Spinal cord (tissue), 9 donors: ENCODE measurements at regions not wholly inside any gene's neighbourhood (a gene's known extent, or its start where the extent isn't known, plus 50 kb on each side); places are given as distances from the start of the nearest gene placed in this dataset.

Experiments
- DNase-seq, 6 donors: peaks; one replicate each; pipeline versions ENCODE4 v3.0.0 to v3.0.0-alpha.2; 2013 to 2015; ENCODE audit warnings: low spot score in 6 of 6, low read depth in 4 of 6
- H3K27ac ChIP-seq: one replicate; pipeline ENCODE4 v1.5.1; 2013; ENCODE audit warnings: low read depth, low read length, control low read depth
- H3K27me3 ChIP-seq: one replicate; pipeline ENCODE4 v1.6.1; 2013; ENCODE audit warnings: low read length; ENCODE audit not compliant: control insufficient read depth, insufficient read depth
- H3K36me3 ChIP-seq: one replicate; pipeline ENCODE4 v1.6.1; 2013; ENCODE audit warnings: low read length; ENCODE audit not compliant: control insufficient read depth, insufficient read depth
- H3K4me1 ChIP-seq: one replicate; pipeline ENCODE4 v1.6.1; 2013; ENCODE audit warnings: low read length; ENCODE audit not compliant: control insufficient read depth, insufficient read depth
- H3K4me3 ChIP-seq: one replicate; pipeline ENCODE4 v1.5.1; 2013; ENCODE audit warnings: low read depth, low read length, control low read depth
- H3K9me3 ChIP-seq: one replicate; pipeline ENCODE4 v1.6.1; 2013; ENCODE audit warnings: low read length; ENCODE audit not compliant: control insufficient read depth, insufficient read depth
- WGBS: methylation state at CpG from one replicate; pipeline ENCODE4 v1.1.5; 2013; ENCODE audit warnings: missing lambda C conversion rate; ENCODE audit not compliant: insufficient coverage; 5-methylcytosine and 5-hydroxymethylcytosine counted together
- donor health status: healthy.

DNA sequence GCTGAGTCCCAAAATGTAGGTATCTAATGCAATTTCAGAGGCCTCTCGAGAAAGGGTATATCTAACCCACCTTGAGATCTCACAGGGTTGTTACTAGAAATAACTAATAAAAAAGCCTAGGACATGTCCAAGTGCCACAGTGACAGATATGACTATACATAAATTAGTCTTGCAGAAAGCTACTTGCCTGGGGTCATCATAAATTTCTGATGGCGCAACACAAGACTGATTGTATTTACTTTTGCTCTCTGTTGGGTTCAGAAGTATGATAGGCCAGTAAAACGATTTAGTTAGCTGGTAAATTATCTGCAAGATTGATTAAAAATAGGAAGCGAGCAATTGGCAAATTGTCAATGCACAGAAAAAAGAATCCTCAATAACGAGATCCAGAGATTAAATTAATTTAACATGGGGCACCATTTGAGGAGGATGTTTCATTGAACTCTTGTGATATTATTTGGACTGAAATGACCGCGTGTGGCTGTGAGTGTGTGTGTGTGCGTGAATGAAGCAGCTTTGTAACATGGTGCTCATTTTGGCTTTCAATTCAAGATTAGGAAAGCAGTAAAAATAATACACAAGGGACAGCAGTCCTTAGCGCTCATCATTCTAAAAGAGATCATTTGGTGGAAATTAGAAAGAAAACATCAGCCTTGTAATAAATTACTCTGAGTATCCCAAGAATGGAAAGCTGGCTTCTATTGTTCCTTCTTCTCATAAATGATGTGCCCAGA is 157.4 kb upstream of the ZFHX3 start:
- Histone ChIP-seq H3K36me3 (no peaks in the 10 kb centered on the region), H3K9me3 (no peaks in the 10 kb centered on the region), H3K27ac (no peak overlapping the region), H3K27me3 (peaks cover 7% of the 10 kb centered on the region), H3K4me1 (no peaks in the 10 kb centered on the region), H3K4me3 (no peak overlapping the region)
- WGBS = 80% methylated on average over 6 of the region's 9 CpGs
- DNase-seq = peak in 1 of 6 donors; percentile 37

DNA sequence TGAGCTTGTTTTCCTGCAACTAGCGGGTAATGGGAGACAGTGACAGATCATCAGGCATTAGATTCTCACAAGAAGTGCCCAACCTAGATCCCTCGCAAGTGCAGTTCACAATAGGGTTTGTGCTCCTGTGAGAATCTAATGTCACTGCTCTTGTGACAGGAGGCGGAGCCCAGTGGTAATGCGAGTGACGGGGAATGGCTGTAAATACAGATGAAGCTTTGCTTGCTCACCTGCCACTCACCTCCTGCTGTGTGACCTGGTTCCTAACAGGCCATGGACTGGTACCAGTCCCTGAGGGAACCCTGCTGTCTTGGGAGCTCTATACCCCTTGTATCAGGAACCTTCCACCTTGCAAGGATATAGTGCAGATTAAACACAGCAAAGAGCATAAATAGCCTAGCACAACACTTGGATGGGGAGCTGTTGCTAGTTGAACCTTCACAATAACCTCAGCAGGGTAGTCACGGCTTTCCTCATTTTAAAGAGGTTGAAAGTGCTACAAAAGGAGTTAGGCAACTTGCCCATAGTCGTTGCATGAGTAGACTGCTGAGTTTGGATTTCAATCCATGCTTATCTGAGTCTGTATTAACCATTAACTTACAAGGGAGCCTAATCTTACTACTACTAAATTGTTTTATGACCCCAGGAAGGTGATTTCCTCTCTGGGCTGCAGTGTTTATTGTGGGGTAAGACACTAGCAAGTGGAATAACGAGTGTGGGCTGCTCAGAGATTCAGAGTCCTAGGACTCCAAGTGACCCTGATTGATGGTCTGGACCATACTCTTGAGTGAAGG is 156.6 kb upstream of the ZFHX3 start:
- H3K27me3 ChIP-seq = peaks cover 7% of the 10 kb centered on the region
- DNase-seq = peak in 1 of 6 donors; percentile 38
- no peaks in the 10 kb centered on the region for H3K9me3 ChIP-seq
- H3K4me3 ChIP-seq = no peak overlapping the region
- WGBS = 82% methylated on average over 6 of the region's 8 CpGs
- no peaks in the 10 kb centered on the region for H3K36me3 ChIP-seq
- H3K27ac ChIP-seq = no peak overlapping the region
- H3K4me1 ChIP-seq = no peaks in the 10 kb centered on the region

DNA sequence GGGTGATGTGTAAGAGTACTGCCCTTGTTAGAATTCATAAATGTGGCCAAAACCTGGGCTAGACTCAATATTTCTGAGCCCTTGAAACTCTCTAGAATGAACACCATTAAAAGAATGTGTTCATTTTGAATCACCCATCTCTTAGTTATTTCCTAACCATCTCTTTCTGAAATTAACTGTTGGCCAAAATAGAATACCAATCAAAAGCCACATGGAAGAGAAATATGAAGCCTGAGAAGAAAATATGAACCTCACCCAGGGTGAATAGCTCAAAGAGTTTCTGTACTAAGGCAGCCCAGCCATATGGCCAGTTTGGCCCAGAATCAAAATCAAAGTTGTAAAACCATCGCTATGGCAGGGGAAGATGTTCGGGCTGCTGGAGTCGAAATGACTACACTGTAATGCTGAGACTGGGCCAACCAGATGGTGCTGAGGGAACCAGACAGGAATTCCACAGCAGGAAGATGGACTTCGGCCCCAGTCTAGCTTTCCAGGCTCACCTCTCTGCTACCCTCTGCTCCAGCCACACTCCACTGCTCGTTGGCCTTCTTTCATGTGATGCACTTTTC is 154.3 kb upstream of the ZFHX3 start:
- H3K27me3 ChIP-seq = peaks cover 5% of the 10 kb centered on the region
- peak in 2 of 6 donors; percentile 45 to 60 for DNase-seq
- WGBS = 50% methylated on average over 5 of the region's 5 CpGs
- no peaks in the 10 kb centered on the region for H3K9me3 ChIP-seq
- H3K4me1 ChIP-seq = no peaks in the 10 kb centered on the region
- H3K36me3 ChIP-seq = no peaks in the 10 kb centered on the region
- H3K4me3 ChIP-seq = no peak overlapping the region
- no peak overlapping the region for H3K27ac ChIP-seq

- Histone ChIP-seq H3K4me3 (no peak overlapping the region), H3K36me3 (no peaks in the 10 kb centered on the region), H3K27me3 (peaks cover 5% of the 10 kb centered on the region), H3K27ac (no peak overlapping the region), H3K9me3 (no peaks in the 10 kb centered on the region), H3K4me1 (no peaks in the 10 kb centered on the region)
- WGBS = 78% methylated on average over 6 of the region's 7 CpGs
- no peak for DNase-seq
Observed at GRCh38 chr16:73199214-73199613, 151.3 kb upstream of the ZFHX3 start.

DNA sequence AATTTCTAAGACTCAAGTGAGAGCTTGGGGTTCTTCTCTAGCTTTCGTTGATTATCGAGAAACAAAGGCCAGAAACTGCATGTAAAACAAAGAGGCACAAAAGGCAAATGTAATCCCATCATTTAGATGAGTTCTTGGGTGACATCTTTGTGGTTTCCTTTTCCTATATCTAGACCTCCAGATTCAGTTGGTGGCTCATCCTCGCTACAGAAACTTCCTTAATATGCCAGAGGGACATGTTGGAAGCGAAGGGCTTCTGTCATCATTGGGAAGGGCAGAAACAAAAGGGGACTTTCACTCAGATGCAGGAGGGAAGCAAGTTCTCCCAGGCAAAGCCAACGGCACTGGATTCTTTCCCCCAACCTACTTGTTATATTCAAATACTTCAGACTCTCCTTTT is 150.6 kb upstream of the ZFHX3 start:
- DNase-seq = no peak
- no peaks in the 10 kb centered on the region for H3K4me1 ChIP-seq
- H3K36me3 ChIP-seq = no peaks in the 10 kb centered on the region
- no peak overlapping the region for H3K27ac ChIP-seq
- no peaks in the 10 kb centered on the region for H3K9me3 ChIP-seq
- no peak overlapping the region for H3K4me3 ChIP-seq
- WGBS = 86% methylated on average over 2 of the region's 5 CpGs
- H3K27me3 ChIP-seq = peaks cover 8% of the 10 kb centered on the region

- H3K36me3 ChIP-seq = no peaks in the 10 kb centered on the region
- H3K9me3 ChIP-seq = no peaks in the 10 kb centered on the region
- peaks cover 3% of the 10 kb centered on the region for H3K4me1 ChIP-seq
- H3K4me3 ChIP-seq = no peak overlapping the region
- H3K27me3 ChIP-seq = peaks cover 8% of the 10 kb centered on the region
- 75% methylated on average over 2 of the region's 3 CpGs for WGBS
- DNase-seq = no peak
- no peak overlapping the region for H3K27ac ChIP-seq
Observed at GRCh38 chr16:73197598-73197997, 149.7 kb upstream of the ZFHX3 start.

DNA sequence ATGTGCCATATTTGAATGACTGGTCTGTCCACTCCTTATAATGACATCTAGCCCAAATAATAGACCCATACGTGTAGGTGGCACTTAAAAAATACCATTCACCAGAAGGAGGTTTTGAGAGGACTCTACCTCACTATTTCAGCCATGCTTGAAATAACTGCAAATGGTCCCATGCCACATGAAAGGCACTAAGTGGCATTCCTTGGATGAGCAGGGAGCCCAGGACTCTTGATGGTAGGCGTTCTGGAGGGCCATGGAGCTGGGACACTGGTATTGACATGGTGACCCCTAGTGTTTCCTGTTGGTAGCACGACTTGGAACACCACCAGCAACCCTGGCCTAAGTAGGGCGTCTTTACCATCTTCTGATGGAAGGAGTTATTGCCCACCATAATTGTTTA is 148.7 kb upstream of the ZFHX3 start:
- H3K9me3 ChIP-seq = no peaks in the 10 kb centered on the region
- H3K36me3 ChIP-seq = no peaks in the 10 kb centered on the region
- no peak overlapping the region for H3K27ac ChIP-seq
- H3K4me3 ChIP-seq = no peak overlapping the region
- DNase-seq = peak in 1 of 6 donors; percentile 45
- peaks cover 14% of the 10 kb centered on the region for H3K27me3 ChIP-seq
- WGBS = 10% methylated on average over 1 of the region's 4 CpGs
- peaks cover 12% of the 10 kb centered on the region for H3K4me1 ChIP-seq

DNA sequence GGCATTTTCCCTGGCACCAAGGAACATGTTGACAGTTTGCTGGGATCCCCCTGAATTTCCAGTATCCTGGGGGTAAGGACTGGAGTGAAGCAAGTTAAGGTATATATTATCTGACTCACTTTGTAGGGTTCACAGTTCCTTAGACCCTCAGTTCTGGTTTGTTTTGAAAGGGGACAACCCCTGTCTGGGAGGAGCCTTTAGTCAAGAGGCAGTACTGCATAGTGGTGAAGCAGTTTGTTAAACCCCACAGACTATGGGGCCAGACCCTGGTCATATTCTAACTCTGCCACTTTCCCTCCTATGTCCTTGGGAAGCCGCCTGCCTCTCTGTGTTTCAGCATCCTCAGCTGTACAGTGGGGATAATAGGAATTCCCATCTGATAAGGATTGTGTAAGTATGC is 145.5 kb upstream of the ZFHX3 start:
- H3K36me3 ChIP-seq = no peaks in the 10 kb centered on the region
- DNase-seq = no peak
- H3K27ac ChIP-seq = no peak overlapping the region
- WGBS = no CpG with 5 or more reads among the region's 1 CpG
- H3K27me3 ChIP-seq = peaks cover 21% of the 10 kb centered on the region
- no peak overlapping the region for H3K4me3 ChIP-seq
- H3K4me1 ChIP-seq = peaks cover 17% of the 10 kb centered on the region
- no peaks in the 10 kb centered on the region for H3K9me3 ChIP-seq

- Histone ChIP-seq H3K9me3 (no peaks in the 10 kb centered on the region), H3K4me1 (peaks cover 17% of the 10 kb centered on the region), H3K27me3 (peaks cover 21% of the 10 kb centered on the region), H3K36me3 (no peaks in the 10 kb centered on the region), H3K27ac (no peak overlapping the region), H3K4me3 (no peak overlapping the region)
- 39% methylated on average over 8 of the region's 19 CpGs for WGBS
- DNase-seq = peak in 2 of 6 donors; percentile 34 to 52
Observed at GRCh38 chr16:73192232-73192894, 144.4 kb upstream of the ZFHX3 start.
